Right atrium auricular region (tissue), 2 donors: ENCODE measurements at regions not wholly inside any gene's neighbourhood (a gene's known extent, or its start where the extent isn't known, plus 50 kb on each side); places are given as distances from the start of the nearest gene placed in this dataset.

ENCODE experiments used
- DNase-seq: peaks from one replicate; pipeline ENCODE4 v3.0.0-alpha.2; 2019; ENCODE audit warnings: low spot score
- H3K27ac ChIP-seq, 2 donors: fragments of 200-600 bp; sonication (generic); 1 replicate in 1 of 2; 2 replicates in 1 of 2; pipeline ENCODE4 v1.5.1; 2016 to 2019
- H3K27me3 ChIP-seq, 2 donors: fragments of 200-600 bp; sonication (generic); one replicate each; pipeline versions ENCODE4 v1.5.1 to v1.6.0; 2017 to 2019
- H3K36me3 ChIP-seq: fragments of 200-600 bp; sonication (generic); one replicate; pipeline ENCODE4 v1.5.1; 2016
- H3K4me1 ChIP-seq, 2 donors: fragments of 200-600 bp; sonication (generic); one replicate each; pipeline versions ENCODE4 v1.5.1 to v1.6.0; 2017 to 2019
- H3K4me3 ChIP-seq, 2 donors: fragments of 200-600 bp; sonication (generic); 1 replicate in 1 of 2; 2 replicates in 1 of 2; pipeline ENCODE4 v1.5.1; 2017 to 2019; ENCODE audit warnings: mild to moderate bottlenecking in 1 of 2, moderate library complexity in 1 of 2
- H3K9me3 ChIP-seq, 2 donors: fragments of 200-600 bp; sonication (generic); one replicate each; pipeline ENCODE4 v1.5.1; 2019
- CTCF ChIP-seq, 2 donors: fragments of 200-600 bp; sonication (generic); IDR thresholded peaks; one replicate each; pipeline ENCODE4 v1.5.1; 2019; ENCODE audit warnings: antibody characterized with exemption in 2 of 2

DNA sequence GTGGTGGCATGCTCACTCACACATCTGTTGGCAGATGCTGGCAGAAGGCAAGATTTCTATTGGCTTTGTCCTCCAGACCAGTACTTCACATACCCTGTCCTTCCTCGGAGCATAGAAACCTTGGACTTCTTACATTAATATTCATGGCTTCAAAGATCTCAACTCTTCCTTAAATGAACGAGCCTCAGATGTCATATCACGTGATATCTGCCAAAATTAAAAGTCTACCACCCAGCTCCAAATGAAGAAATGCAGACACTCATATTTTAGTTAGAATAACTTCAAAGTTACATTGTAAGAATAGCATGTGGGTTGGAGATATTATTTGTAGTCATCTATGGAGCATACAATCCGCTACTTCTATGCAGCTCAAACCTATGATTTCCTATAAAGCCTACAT, 1994.9 kb downstream of the NCAM2 start:
- no peak overlapping the region for H3K27ac ChIP-seq
- no peak for TF ChIP-seq CTCF (IDR thresholded peaks at IDR 0.05)
- no peak for DNase-seq
- no peaks in the 10 kb centered on the region for H3K27me3 ChIP-seq
- no peak overlapping the region for H3K4me3 ChIP-seq
- no peaks in the 10 kb centered on the region for H3K4me1 ChIP-seq
- peaks cover 0 to 4% of the 10 kb centered on the region in 2 donors for H3K9me3 ChIP-seq
- no peaks in the 10 kb centered on the region for H3K36me3 ChIP-seq

DNA sequence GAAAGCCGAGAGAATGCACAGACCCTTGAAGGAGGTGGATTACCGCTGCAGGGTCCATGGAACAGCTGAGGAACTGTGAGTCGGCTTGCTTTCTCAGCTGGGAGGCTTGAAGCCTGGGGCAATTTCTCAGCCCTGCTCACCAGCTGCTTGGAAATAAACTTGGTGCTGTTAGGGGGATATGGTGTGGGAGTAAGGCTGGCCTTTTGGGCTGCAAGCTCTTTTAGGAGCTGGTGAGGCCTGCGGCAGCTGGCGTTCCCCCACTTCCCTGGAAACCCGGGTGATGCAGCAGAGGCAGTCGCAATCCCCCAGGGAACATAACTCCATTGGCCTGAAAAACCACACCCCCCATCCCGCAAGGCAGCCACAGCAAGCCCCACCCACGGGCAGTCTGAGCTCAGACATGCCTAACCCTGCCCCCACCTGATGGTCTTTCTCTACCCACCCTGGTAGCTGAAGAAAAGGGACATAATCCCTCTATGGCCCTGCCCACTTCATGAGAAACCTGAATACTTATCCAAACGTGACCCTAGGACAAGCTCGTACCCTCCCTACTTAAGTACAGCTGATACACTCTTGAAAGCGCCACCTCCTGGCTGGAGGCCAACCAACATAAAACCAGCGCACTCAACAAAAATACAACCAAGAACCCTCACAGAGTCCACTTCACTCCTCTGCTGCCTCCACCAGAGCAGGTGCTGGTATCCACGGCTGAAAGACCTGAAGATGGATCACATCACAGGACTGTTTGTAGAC, 1995.8 kb downstream of the NCAM2 start:
- Histone ChIP-seq H3K4me3 (no peak overlapping the region), H3K27ac (no peak overlapping the region), H3K27me3 (no peaks in the 10 kb centered on the region), H3K4me1 (no peaks in the 10 kb centered on the region), H3K36me3 (no peaks in the 10 kb centered on the region), H3K9me3 (peaks cover 0 to 4% of the 10 kb centered on the region in 2 donors)
- no peak for TF ChIP-seq CTCF (IDR thresholded peaks at IDR 0.05)
- DNase-seq, result no peak

GRCh38 chr21:23003951-23004350, 2005.7 kb downstream of the NCAM2 start:
- Histone ChIP-seq H3K4me1 (no peaks in the 10 kb centered on the region), H3K4me3 (no peak overlapping the region), H3K27ac (no peak overlapping the region), H3K36me3 (no peaks in the 10 kb centered on the region), H3K9me3 (no peaks in the 10 kb centered on the region), H3K27me3 (no peaks in the 10 kb centered on the region)
- no peak for DNase-seq
- TF ChIP-seq CTCF (IDR thresholded peaks at IDR 0.05), result no peak

- no peak overlapping the region for H3K27ac ChIP-seq
- no peak for DNase-seq
- H3K9me3 ChIP-seq, result no peaks in the 10 kb centered on the region
Observed at GRCh38 chr21:23008601-23009202, 2010.5 kb downstream of the NCAM2 start.

GRCh38 chr21:23009360-23009759, 2011.2 kb downstream of the NCAM2 start:
- Histone ChIP-seq H3K4me3 (no peak overlapping the region), H3K27me3 (no peaks in the 10 kb centered on the region), H3K9me3 (no peaks in the 10 kb centered on the region), H3K4me1 (no peaks in the 10 kb centered on the region), H3K36me3 (no peaks in the 10 kb centered on the region), H3K27ac (no peak overlapping the region)
- no peak for DNase-seq
- TF ChIP-seq CTCF (IDR thresholded peaks at IDR 0.05), result no peak

More at GRCh38 chr21:23008601-23009202, 2010.5 kb downstream of the NCAM2 start:
- H3K27me3 ChIP-seq, result no peaks in the 10 kb centered on the region
- no peaks in the 10 kb centered on the region for H3K36me3 ChIP-seq
- no peak for TF ChIP-seq CTCF (IDR thresholded peaks at IDR 0.05)
- H3K4me3 ChIP-seq, result no peak overlapping the region
- H3K4me1 ChIP-seq, result no peaks in the 10 kb centered on the region
